ENCODE measurements at regions not wholly inside any gene's neighbourhood (a gene's known extent, or its start where the extent isn't known, plus 50 kb on each side); places are given as distances from the start of the nearest gene placed in this dataset.
A peak's percentile ranks its signal among the peaks of the same experiment; 100 is the strongest.

DNA sequence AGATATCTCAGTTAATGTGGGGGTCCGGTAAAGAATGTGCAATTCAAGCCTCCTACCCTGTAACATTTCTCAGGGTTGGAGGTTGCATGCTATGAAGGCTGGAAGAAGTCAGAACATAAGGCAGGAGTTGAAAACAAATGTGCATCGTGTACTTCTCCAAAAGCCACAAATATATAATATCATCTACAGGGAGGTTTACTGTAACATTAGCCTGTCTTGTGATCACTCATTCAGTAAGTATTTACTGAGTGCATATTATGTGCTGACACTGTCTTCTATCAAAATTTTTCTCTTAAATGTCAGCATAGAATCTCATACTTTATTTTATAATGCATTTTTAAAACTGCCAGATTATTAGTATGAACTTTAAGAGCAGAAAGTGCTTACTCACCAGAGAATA, 105.6 kb upstream of the ZNF366 start:
- DNase-seq, result no peak

- DNase-seq, result peak; percentile 52 to 79
Measured at GRCh38 chr5:72611118-72611730, 104.0 kb upstream of the ZNF366 start.

DNA sequence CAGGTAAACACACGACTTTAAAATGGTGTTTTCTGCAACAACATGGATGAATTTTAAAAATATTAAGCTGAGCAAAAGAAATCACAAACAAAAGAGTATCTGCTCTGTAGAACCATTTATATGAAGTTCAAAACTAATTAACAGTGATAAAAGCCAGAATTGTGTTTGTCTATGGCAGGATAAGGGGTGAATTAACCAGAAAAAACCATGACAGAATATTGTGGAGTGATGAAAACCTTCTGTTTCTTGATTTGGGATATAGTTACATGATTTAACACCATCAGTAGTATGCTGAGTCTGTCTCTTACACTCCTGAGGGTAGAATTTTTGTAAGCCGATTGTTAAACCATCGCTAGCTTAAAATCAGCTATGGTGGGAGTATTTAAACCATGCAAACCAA, 101.7 kb upstream of the ZNF366 start:
- no peak for DNase-seq

GRCh38 chr5:72608297-72608696, 101.1 kb upstream of the ZNF366 start:
- DNase-seq, result no peak

DNA sequence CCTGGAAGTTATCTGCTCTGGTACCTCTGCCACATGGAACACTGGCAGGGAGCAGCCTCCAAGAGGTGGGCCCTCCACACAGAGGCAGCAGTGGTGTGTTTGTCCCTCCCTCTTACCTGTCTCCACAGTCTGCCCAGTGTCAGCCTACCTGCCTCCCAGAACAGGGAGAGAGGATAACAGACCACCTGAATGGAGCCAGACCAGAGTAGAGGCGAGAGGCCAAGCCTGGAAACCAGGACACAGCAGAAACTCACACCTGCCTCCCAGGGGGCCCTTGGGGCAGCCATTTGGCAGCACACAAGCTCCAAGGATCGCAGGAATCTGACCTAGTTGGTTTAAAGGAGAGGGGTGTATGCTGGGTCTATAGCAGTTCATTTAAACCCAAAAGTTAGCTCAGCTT, 100.2 kb upstream of the ZNF366 start:
- no peak for DNase-seq

DNA sequence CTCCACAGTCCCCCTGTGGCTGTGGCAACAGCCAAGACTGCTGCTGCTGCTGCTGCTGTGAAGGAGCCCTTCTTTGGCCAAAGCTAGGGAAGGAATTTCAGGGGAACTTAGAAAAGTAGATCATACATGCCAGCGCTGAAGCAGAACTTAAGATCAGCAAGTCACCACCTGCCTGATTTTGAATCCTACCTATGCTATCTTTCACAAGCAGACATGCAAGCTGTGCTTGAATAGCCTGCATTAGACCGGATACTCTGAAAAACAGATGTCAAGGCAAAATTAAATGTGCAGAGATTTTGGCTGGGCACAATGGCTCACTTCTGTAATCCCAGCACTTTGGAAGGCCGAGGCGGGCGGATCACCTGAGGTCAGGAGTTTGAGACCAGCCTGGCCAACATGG, 99.3 kb upstream of the ZNF366 start:
- DNase-seq, result no peak

- no peak for DNase-seq
Measured at GRCh38 chr5:72605632-72606031, 98.4 kb upstream of the ZNF366 start.

DNA sequence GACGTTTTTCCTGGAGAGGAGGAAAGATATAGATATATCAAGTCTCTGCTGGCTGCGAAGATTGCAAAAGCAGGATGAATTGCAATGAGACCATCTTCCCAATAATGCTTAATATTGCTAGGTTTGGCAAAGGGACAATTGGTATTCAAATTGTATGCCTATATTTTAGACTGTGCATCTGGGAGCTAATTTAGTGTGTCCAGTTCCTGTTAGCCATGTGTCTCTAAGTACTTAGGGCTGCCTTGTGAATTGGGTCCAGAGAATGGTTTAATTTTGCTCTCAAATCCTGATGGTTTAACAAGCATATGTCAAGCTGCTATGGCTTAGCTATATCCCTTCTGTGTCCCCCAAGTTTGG, 97.6 kb upstream of the ZNF366 start:
- DNase-seq, result no peak

DNA sequence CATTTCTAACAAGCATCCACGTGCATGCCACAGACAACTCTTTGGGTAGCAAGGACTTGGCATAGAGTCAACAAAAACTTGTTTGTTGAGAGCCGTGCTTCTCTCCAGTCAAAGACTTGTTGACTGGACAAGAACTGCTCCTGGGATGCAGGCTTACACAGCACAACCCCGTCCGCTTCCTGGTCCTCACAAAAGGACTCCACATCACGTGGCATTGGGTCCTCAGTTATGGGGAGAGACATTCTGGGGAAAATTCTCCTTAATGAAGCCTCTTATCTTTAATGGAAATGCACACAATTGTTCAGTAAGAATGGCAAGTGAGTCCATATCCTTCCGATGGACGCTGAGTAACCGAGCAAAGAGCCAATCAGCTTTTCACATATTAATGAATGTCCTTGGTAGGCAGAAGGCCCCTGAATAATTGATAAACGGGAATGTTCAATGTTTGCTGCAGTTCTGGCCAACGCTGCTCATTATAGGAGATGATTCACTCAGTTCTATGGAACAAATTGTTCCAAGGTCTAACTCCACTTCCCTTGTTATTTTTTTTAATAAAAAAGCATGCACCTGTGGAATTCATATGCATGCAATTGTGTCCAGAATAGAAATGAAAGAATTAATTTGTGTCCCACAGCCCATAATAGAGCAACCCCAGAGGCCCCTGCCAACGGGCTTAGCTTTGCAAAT, 97.0 kb upstream of the ZNF366 start:
- no peak for DNase-seq

- no peak for DNase-seq
Measured at GRCh38 chr5:72602696-72603685, 95.8 kb upstream of the ZNF366 start.

DNA sequence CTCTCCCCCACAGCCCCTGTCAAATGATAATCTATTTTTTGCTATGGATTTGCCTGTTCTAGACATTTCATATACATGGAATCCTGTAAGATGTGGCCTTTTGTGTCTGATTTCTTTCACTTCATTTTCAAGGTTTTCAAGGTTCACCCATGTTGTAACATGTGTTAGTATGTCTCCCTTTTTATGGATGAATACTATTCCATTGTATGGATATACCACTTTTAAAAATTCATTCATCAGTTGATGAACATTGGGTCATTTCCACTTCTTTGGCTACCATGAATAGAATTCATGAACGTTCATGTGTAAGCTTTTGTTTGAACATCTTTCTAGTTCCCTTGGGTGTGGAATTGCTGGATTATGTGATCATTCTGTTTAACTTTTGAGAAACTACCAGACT, 94.7 kb upstream of the ZNF366 start:
- DNase-seq, result no peak

GRCh38 chr5:72600391-72600981, 93.3 kb upstream of the ZNF366 start:
- DNase-seq, result no peak

DNA sequence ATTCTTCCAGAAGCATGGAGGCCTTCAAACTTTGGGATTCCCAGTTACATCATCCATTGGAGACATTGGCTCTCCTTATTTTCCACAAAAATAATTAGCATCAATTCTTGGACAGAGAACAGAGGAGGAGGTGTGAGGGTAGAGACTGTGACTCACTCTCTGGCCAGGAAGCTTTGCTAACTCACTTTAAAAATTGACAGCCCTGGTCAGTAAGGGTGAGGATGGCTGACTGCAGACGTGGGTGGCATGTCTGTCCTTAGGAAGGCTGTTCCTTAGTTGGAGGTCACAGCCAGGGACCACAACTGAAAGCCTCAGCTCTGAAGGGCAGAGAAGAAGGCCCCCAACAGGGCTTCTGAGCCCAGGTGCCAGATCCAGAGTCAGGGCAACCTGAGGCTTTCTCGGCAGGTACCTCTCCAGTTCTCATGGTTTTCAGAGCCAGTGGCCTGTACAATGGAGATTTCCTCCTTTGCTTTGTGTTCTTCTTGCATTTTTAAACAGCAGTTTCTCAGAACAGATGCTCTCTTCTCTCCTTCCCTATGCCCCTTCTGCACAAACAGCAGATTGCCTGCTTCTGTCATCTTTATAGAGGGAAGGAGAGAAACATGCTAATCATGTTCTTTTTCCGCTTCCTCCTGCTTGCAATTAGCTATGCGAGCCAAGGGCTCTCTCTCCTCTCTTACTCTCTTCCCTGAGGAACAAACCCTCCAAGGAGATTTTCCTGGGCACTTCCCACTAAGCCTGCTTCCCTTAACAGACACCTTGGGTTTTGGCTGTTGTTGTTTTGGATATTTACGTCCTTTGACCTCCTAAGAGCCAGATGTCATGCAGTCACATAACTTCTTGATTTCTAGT, 92.5 kb upstream of the ZNF366 start:
- no peak for DNase-seq

- DNase-seq, result no peak
Measured at GRCh38 chr5:72599065-72599433, 91.8 kb upstream of the ZNF366 start.

DNA sequence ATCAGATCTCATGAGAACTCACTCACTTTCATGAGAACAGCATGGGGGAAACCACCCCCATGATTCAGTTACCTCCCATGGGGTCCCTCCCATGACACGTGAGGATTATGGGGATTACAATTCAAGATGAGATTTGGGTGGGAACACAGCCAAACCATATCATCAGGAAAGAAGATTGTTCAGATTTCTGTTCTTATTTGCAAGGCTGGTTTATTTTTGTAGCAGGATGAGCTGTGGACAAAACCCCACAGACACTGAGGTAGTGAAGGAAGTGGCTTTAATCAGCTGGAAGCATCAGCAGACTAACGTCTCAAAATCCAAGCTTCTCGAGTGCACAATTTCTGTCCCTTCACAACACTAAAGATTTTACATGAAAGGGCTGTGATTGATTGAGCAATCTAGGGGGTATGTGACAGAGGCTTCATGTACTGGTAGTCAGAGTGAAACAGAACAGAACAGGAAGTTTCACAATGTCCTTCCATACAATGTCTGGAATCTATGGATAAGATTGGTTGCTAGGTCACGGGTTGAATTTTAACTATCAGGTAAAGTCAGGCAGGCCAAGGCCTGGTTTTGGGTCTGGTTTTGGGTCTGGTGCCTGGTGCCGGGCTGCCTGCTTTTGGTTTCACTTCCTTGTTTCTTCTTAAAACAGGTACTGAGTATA, 91.3 kb upstream of the ZNF366 start:
- DNase-seq, result no peak

- DNase-seq, result no peak
Measured at GRCh38 chr5:72597456-72597948, 90.3 kb upstream of the ZNF366 start.

DNA sequence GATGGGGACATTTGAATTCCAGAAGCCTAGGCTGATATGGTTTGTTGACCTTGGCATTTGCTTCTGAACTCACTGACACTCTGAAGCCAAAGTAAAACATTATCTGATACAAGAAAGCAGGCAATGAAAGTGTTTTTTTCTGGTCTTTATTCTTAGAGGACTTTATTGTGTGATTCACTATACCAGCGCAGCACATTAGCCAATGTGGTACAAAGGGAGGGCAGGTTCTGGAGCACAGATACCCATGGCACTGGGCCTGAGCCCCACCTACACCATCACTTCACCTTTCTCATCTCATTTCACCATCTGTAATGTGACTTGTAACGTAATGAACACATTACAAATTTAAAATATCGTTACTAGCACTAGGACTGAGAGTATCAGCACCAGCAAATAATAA, 89.7 kb upstream of the ZNF366 start:
- DNase-seq, result no peak

- no peak for DNase-seq
Measured at GRCh38 chr5:72588640-72589039, 81.4 kb upstream of the ZNF366 start.

- no peak for DNase-seq
Measured at GRCh38 chr5:72587661-72588308, 80.6 kb upstream of the ZNF366 start.

- no peak for DNase-seq
Measured at GRCh38 chr5:72586788-72587530, 79.7 kb upstream of the ZNF366 start.

GRCh38 chr5:72584466-72584865, 77.3 kb upstream of the ZNF366 start:
- DNase-seq, result no peak
